ENCODE measurements at regions not wholly inside any gene's neighbourhood (a gene's known extent, or its start where the extent isn't known, plus 50 kb on each side); places are given as distances from the start of the nearest gene placed in this dataset.

- TF ChIP-seq NR1H2 (CRISPR knock-in tag; IDR thresholded peaks at IDR 0.05) = no peak
- no peak for TF ChIP-seq AR (CRISPR knock-in tag; IDR thresholded peaks at IDR 0.05)
- TF ChIP-seq ZNF416 (CRISPR knock-in tag; IDR thresholded peaks at IDR 0.05) = no peak
- TF ChIP-seq KAT7 (CRISPR knock-in tag; IDR thresholded peaks at IDR 0.05; ENCODE audit: borderline replicate concordance) = no peak
- TF ChIP-seq ZNF425 (CRISPR knock-in tag; conservative IDR thresholded peaks at IDR 0.05) = no peak
Observed at GRCh38 chr5:62714296-62714695, 135.7 kb downstream of the LRRC70 start (continued).

GRCh38 chr5:62708481-62709325, 130.1 kb downstream of the LRRC70 start:
- DNase-seq (ENCODE audit: low spot score) = no peak
- no peak overlapping the region for H3K27ac Mint-ChIP-seq
- no peaks in the 10 kb centered on the region for H3K4me1 Mint-ChIP-seq
- peaks cover 32% of the 10 kb centered on the region for H3K9me3 Mint-ChIP-seq
- ChIA-PET POLR2A (no interaction called here), CTCF (no interaction called here)
- no peak overlapping the region for H3K4me3 Mint-ChIP-seq
- no peak for ATAC-seq
- peaks cover 9% of the 10 kb centered on the region; the same call in 1 of the 2 replicates for H3K36me3 Mint-ChIP-seq
- no peaks in the 10 kb centered on the region; the same call in 1 of the 2 replicates for H3K27me3 Mint-ChIP-seq (ENCODE audit: low read depth)
- TF ChIP-seq EMX1 (CRISPR knock-in tag; IDR thresholded peaks at IDR 0.05) (no peak), GRHL2 (CRISPR knock-in tag; IDR thresholded peaks at IDR 0.05; ENCODE audit: insufficient replicate concordance, severe bottlenecking) (no peak), E2F5 (CRISPR knock-in tag; IDR thresholded peaks at IDR 0.05) (no peak), ERG (CRISPR knock-in tag; IDR thresholded peaks at IDR 0.05) (no peak), GTF2I (CRISPR knock-in tag; conservative IDR thresholded peaks at IDR 0.05) (no peak), NFE2L1 (CRISPR knock-in tag; IDR thresholded peaks at IDR 0.05) (no peak), SP1 (CRISPR knock-in tag; conservative IDR thresholded peaks at IDR 0.05) (no peak), USF2 (CRISPR knock-in tag; IDR thresholded peaks at IDR 0.05) (no peak), CTCF (IDR thresholded peaks at IDR 0.05) (no peak), ZNF425 (CRISPR knock-in tag; conservative IDR thresholded peaks at IDR 0.05) (no peak), NR1H2 (CRISPR knock-in tag; IDR thresholded peaks at IDR 0.05) (no peak), ZSCAN18 (CRISPR knock-in tag; IDR thresholded peaks at IDR 0.05) (no peak), ZNF416 (CRISPR knock-in tag; IDR thresholded peaks at IDR 0.05) (no peak), ZNF512 (CRISPR knock-in tag; IDR thresholded peaks at IDR 0.05; ENCODE audit: borderline replicate concordance) (no peak), ZNF423 (CRISPR knock-in tag; IDR thresholded peaks at IDR 0.05) (no peak)
